ENCODE measurements at regions not wholly inside any gene's neighbourhood (a gene's known extent, or its start where the extent isn't known, plus 50 kb on each side); places are given as distances from the start of the nearest gene placed in this dataset.

GRCh38 chr22:26778372-26778771, 121.0 kb downstream of the MIAT start:
- Histone ChIP-seq H2BK120ac (replicated peaks; ENCODE audit: low read depth, low read length) (no peak overlapping the region), H3K36me3 (ENCODE audit: control insufficient read depth in 2 of 4, insufficient read depth in 4 of 4, low read length in 3 of 4) (0 out of 8 replicates have a peak, but pooled peaks cover 0 to 3% (median 0%) of the 10 kb centered on the region in 4 experiments), H2AK5ac (ENCODE audit: low read depth, low read length) (peak overlapping the region; percentile 87; the same call in 1 of the 2 replicates), H4K5ac (ENCODE audit: insufficient read length, low read depth, low read length) (no peak overlapping the region), H3K27ac (ENCODE audit: low read depth, low read length) (no peak overlapping the region), H2BK15ac (ENCODE audit: low read length) (no peak overlapping the region), H4K91ac (replicated peaks; ENCODE audit: insufficient read length, low read length) (no peak overlapping the region), H4K8ac (ENCODE audit: extremely low read depth, insufficient read depth, low read length) (no peak overlapping the region), H3K4ac (replicated peaks; ENCODE audit: insufficient read length, low read depth, low read length) (no peak overlapping the region), H2BK5ac (ENCODE audit: low read depth, low read length) (no peak overlapping the region), H2AFZ (ENCODE audit: low read length) (no peak overlapping the region), H3K14ac (ENCODE audit: insufficient read length) (no peak overlapping the region), H3K23me2 (ENCODE audit: low read depth, low read length) (no peaks in the 10 kb centered on the region), H3K18ac (ENCODE audit: extremely low read depth, low read length) (no peak overlapping the region), H3K4me2 (ENCODE audit: insufficient read depth in 1 of 2, low read depth in 2 of 2, low read length in 2 of 2) (no peak overlapping the region; a peak in 1 of 4 replicates), H3K27me3 (replicated peaks in 1 of 4; ENCODE audit: control insufficient read depth in 3 of 4, extremely low read depth in 1 of 4, insufficient read depth in 3 of 4, low read length in 3 of 4) (peaks cover 0 to 25% (median 9%) of the 10 kb centered on the region in 4 experiments; a peak in 5 of 7 replicates), H2BK20ac (ENCODE audit: low read length) (no peak overlapping the region), H3K4me1 (replicated peaks in 1 of 4; ENCODE audit: control insufficient read depth in 3 of 4, insufficient read depth in 4 of 4, low read length in 3 of 4) (peaks cover 2 to 22% (median 5%) of the 10 kb centered on the region in 4 experiments; a peak in 4 of 7 replicates), H2BK12ac (ENCODE audit: low read depth, low read length) (peak overlapping the region; percentile 9; the same call in 1 of the 2 replicates), H3K56ac (replicated peaks; ENCODE audit: insufficient read length, low read depth, low read length) (no peak overlapping the region), H3K23ac (ENCODE audit: insufficient read length) (no peak overlapping the region), H3K4me3 (ENCODE audit: extremely low read depth in 1 of 4, insufficient read depth in 2 of 4, low read depth in 3 of 4, low read length in 4 of 4) (no peak overlapping the region), H4K20me1 (replicated peaks in 1 of 2; ENCODE audit: control insufficient read depth in 1 of 2, insufficient read depth in 2 of 2, low read length in 2 of 2) (no peaks in the 10 kb centered on the region), H3K9me3 (ENCODE audit: insufficient read depth in 2 of 2, low read depth in 1 of 2, low read length in 1 of 2) (peaks cover 0 to 9% of the 10 kb centered on the region in 2 experiments; a peak in 2 of 4 replicates), H3K79me1 (ENCODE audit: low read depth, low read length) (no peaks in the 10 kb centered on the region), H3K9ac (replicated peaks in 1 of 4; ENCODE audit: extremely low read depth in 1 of 4, low read depth in 3 of 4, low read length in 3 of 4) (no peak overlapping the region), H3K79me2 (ENCODE audit: control insufficient read depth in 1 of 2, insufficient read depth in 2 of 2, low read length in 2 of 2) (no peaks in the 10 kb centered on the region)
- FAIRE-seq = no peak
- CTCF ChIA-PET (ENCODE audit: partially characterized antibody) = interaction anchor here (1.1 to 1.9 kb wide), 3 partner anchors 13 to 58 kb away, joined by 3 to 5 read pairs (median 4); no protein-coding TSS in a partner anchor
- POLR2A ChIA-PET (ENCODE audit: partially characterized antibody) = no interaction called here
- TF ChIP-seq KDM4A (IDR thresholded peaks at IDR 0.05; ENCODE audit: low read depth, low read length, severe bottlenecking) (no peak), NANOG (IDR thresholded peaks at IDR 0.05; ENCODE audit: insufficient read depth, low read depth, low read length, poor library complexity, severe bottlenecking) (no peak), SP2 (IDR thresholded peaks at IDR 0.05; ENCODE audit: low read length) (no peak), EZH2 (IDR thresholded peaks at IDR 0.05; ENCODE audit: low read depth, low read length, severe bottlenecking) (no peak), BACH1 (IDR thresholded peaks at IDR 0.05; ENCODE audit: low read length) (no peak), CHD1 (IDR thresholded peaks at IDR 0.05; ENCODE audit: low read depth, low read length) (no peak), EGR1 (IDR thresholded peaks at IDR 0.05; ENCODE audit: borderline replicate concordance, low read depth, low read length) (no peak), NRF1 (IDR thresholded peaks at IDR 0.05; ENCODE audit: low read depth, low read length) (no peak), ASH2L (IDR thresholded peaks at IDR 0.05; ENCODE audit: low read length) (no peak)
- DNase-seq (ENCODE audit: low read depth in 1 of 2, low spot score in 2 of 2) = no peak
- 85% methylated on average over 1 of the region's 1 CpG; no CpG with 5 or more reads in 1 of the 2 experiments for WGBS, 2 experiments (ENCODE audit: extremely low coverage in 1 of 2, insufficient coverage in 1 of 2, insufficient read length in 1 of 2, insufficient replicate concordance in 2 of 2, low coverage in 1 of 2, low lambda C conversion rate in 2 of 2, missing lambda C conversion rate in 1 of 2)

Data from H1 (cell line).